ENCODE measurements at regions not wholly inside any gene's neighbourhood (a gene's known extent, or its start where the extent isn't known, plus 50 kb on each side); places are given as distances from the start of the nearest gene placed in this dataset.

DNA sequence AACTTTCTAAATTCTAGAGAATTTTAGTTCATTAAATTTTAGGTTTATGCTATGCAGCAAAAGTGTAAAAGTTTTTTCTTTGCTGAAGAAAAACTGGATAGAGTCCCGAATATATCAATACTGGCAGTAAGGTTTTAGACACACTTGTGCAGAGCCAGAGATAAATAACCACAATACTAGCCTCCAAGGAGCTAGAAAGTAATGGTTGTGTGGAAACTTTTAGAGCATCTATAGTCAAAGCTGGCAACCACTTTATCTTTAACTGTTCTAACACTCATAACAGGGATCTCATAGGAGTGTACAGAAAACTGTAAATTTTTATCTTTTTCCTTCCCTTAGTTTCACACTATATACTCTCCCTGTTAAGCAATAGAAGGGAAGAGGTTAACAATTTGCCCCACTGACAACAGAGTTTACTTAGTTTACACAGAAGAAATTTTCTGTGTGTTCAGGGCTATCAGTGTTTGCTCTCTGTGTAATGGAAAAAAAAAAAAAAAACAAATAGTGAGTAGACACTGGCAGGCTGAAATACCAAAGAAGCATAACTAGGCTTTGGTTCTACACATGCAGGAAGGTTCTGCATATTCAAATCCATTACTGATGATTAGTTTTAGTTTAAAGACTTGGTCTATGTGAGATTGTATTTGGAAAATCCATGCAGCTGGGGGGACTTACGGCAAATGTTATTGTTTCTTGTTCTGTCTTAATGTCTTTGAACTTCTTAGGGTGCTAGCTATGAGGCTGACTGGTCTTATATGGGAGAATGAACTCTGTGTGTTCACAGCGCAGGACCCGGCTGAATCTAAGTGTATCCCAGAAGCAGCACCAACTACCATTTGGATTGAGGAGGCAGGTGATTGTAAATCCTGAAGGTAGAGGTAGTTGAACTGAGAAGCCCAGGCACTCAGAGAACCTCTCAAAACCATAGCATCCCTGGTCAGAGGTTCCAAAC lies 187.6 kb downstream of the PCSK1 start:
- H3K27me3 Mint-ChIP-seq (ENCODE audit: low read depth), result no peaks in the 10 kb centered on the region
- no peak for TF ChIP-seq CTCF (conservative IDR thresholded peaks at IDR 0.05)
- H3K36me3 Mint-ChIP-seq (ENCODE audit: low read depth), result no peaks in the 10 kb centered on the region
- no peak for DNase-seq (ENCODE audit: low read depth, low spot score)
- peaks cover 19% of the 10 kb centered on the region for H3K4me1 Mint-ChIP-seq
- H3K9me3 Mint-ChIP-seq, result no peaks in the 10 kb centered on the region
- H3K4me3 Mint-ChIP-seq, result no peak overlapping the region
- no peak overlapping the region for H3K27ac Mint-ChIP-seq (ENCODE audit: unreplicated experiment)

GRCh38 chr5:96244696-96245095 lies 188.4 kb downstream of the PCSK1 start:
- Mint-ChIP-seq H3K9me3 (no peaks in the 10 kb centered on the region), H3K36me3 (ENCODE audit: low read depth) (no peaks in the 10 kb centered on the region), H3K27ac (ENCODE audit: unreplicated experiment) (no peak overlapping the region), H3K27me3 (ENCODE audit: low read depth) (no peaks in the 10 kb centered on the region), H3K4me3 (no peak overlapping the region), H3K4me1 (peaks cover 19% of the 10 kb centered on the region)
- DNase-seq (ENCODE audit: low read depth, low spot score), result no peak
- TF ChIP-seq CTCF (conservative IDR thresholded peaks at IDR 0.05), result no peak

DNA sequence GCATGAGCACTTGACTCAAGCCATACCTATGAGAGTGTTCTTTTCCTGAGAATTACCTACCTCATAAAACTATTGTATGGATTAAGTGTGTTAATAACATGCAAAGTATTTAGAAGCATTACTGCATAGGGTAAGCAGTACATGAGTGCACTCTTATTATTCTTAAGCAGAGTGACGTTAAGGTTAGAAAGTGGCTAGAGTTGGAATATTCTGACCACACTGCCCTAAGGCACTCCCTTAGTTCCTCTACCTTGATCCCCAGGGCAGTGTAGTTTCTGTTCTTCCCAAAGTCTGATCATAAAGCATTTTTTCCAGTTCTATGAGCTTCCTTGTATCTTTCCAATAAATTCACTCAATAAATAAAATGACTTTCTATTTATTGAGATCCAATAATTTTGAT lies 189.2 kb downstream of the PCSK1 start:
- DNase-seq (ENCODE audit: low read depth, low spot score), result no peak
- no peak overlapping the region for H3K27ac Mint-ChIP-seq (ENCODE audit: unreplicated experiment)
- no peaks in the 10 kb centered on the region for H3K27me3 Mint-ChIP-seq (ENCODE audit: low read depth)
- TF ChIP-seq CTCF (conservative IDR thresholded peaks at IDR 0.05), result no peak
- H3K4me3 Mint-ChIP-seq, result no peak overlapping the region
- no peaks in the 10 kb centered on the region for H3K9me3 Mint-ChIP-seq
- no peaks in the 10 kb centered on the region for H3K36me3 Mint-ChIP-seq (ENCODE audit: low read depth)
- peaks cover 18% of the 10 kb centered on the region for H3K4me1 Mint-ChIP-seq

- H3K27me3 Mint-ChIP-seq (ENCODE audit: low read depth), result no peaks in the 10 kb centered on the region
- no peak overlapping the region for H3K4me3 Mint-ChIP-seq
- peaks cover 14% of the 10 kb centered on the region for H3K4me1 Mint-ChIP-seq
- no peak overlapping the region for H3K27ac Mint-ChIP-seq (ENCODE audit: unreplicated experiment)
- no peaks in the 10 kb centered on the region for H3K9me3 Mint-ChIP-seq
- H3K36me3 Mint-ChIP-seq (ENCODE audit: low read depth), result no peaks in the 10 kb centered on the region
- no peak for TF ChIP-seq CTCF (conservative IDR thresholded peaks at IDR 0.05)
- DNase-seq (ENCODE audit: low read depth, low spot score), result no peak
Observed at GRCh38 chr5:96243203-96243602, 189.8 kb downstream of the PCSK1 start.

DNA sequence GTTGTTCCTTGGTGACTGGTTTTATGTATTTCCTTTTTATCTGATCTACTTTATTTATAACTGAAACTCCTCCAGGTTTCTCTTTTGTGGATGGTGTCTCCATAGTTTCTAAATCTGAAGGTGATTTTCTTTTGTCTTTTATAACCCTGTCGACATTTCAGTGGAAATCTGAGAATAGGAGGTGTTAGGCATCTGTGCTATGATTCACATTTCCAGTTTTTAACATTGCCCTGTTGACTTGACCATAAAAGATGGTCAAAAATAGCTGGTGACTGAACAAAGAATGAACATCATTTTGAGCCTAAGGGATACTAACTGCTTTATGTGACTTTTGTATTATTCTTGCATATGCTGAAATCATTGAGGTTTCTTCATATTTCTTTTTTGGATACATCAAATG lies 190.5 kb downstream of the PCSK1 start:
- Mint-ChIP-seq H3K4me3 (no peak overlapping the region), H3K4me1 (peaks cover 7% of the 10 kb centered on the region), H3K27me3 (ENCODE audit: low read depth) (no peaks in the 10 kb centered on the region), H3K27ac (ENCODE audit: unreplicated experiment) (no peak overlapping the region), H3K36me3 (ENCODE audit: low read depth) (no peaks in the 10 kb centered on the region), H3K9me3 (no peaks in the 10 kb centered on the region)
- no peak for TF ChIP-seq CTCF (conservative IDR thresholded peaks at IDR 0.05)
- no peak for DNase-seq (ENCODE audit: low read depth, low spot score)

All from neural crest cell (in vitro differentiated cells).